B cell (primary cell): ENCODE measurements at regions not wholly inside any gene's neighbourhood (a gene's known extent, or its start where the extent isn't known, plus 50 kb on each side); places are given as distances from the start of the nearest gene placed in this dataset.

ENCODE experiments used
- ATAC-seq: fragments of 200-7000 bp; cut with Tn5 transposase; one replicate; pipeline ENCODE4 v1.10.0; 2021; ENCODE audit warnings: low read depth, mild to moderate bottlenecking, moderate number of reproducible peaks, moderate library complexity
- CTCF ChIA-PET: fragments of 350-600 bp; sonication (Branson Sonifier 250); formaldehyde crosslinking; loops from one replicate; lab custom pipeline; 2021; ENCODE audit warnings: antibody characterized with exemption, inconsistent platforms; lab: Charles Lee
- POLR2A ChIA-PET: fragments of 350-600 bp; sonication (Branson Sonifier 250); formaldehyde crosslinking; loops from one replicate; lab custom pipeline; 2021; ENCODE audit warnings: antibody characterized with exemption; lab: Charles Lee
- DNase-seq: peaks from one replicate; pipeline ENCODE4 v3.0.0; 2013
- H2AFZ ChIP-seq: 2 replicates; pipeline ENCODE4 v1.6.1; 2012; ENCODE audit warnings: mild to moderate bottlenecking, low read depth, low read length; ENCODE audit not compliant: insufficient read depth, poor library complexity, severe bottlenecking
- H3K27ac ChIP-seq, 2 donors: 1 replicate in 1 of 2; 2 replicates in 1 of 2; pipeline ENCODE4 v1.5.1; 2012 to 2013; ENCODE audit warnings: low read length in 2 of 2, mild to moderate bottlenecking in 2 of 2, moderate library complexity in 1 of 2
- H3K27me3 ChIP-seq, 4 experiments: fragments of 200-600 bp in 1 of 4; sonication (generic) in 1 of 4; replicated peaks in 1 of 4; 1 replicate in 2 of 4; 2 replicates in 2 of 4; pipeline versions ENCODE4 v1.6.1 to v1.7.0; 2013 to 2016; ENCODE audit warnings: low read length in 3 of 4, mild to moderate bottlenecking in 2 of 4, mixed read lengths in 1 of 4, moderate library complexity in 1 of 4; ENCODE audit not compliant: insufficient read depth in 4 of 4, control insufficient read depth in 3 of 4; ENCODE audit errors: control extremely low read depth in 1 of 4
- H3K36me3 ChIP-seq, 2 experiments: replicated peaks in 1 of 2; 1 replicate in 1 of 2; 2 replicates in 1 of 2; pipeline versions ENCODE4 v1.6.1 to v1.7.1; 2013; ENCODE audit warnings: low read length in 1 of 2; ENCODE audit not compliant: insufficient read depth in 2 of 2, control insufficient read depth in 1 of 2; ENCODE audit errors: control extremely low read depth in 1 of 2, extremely low read depth in 1 of 2
- H3K4me1 ChIP-seq, 2 donors: fragments of 200-600 bp in 1 of 2; sonication (generic) in 1 of 2; 1 replicate in 1 of 2; 2 replicates in 1 of 2; pipeline versions ENCODE4 v1.5.1 to v1.6.1; 2013 to 2017; ENCODE audit warnings: low read length in 2 of 2; ENCODE audit not compliant: control insufficient read depth in 2 of 2, insufficient read depth in 2 of 2
- H3K4me2 ChIP-seq: replicated peaks from 2 replicates; pipeline ENCODE3; 2012; ENCODE audit warnings: mild to moderate bottlenecking, low read depth, low read length; ENCODE audit not compliant: poor library complexity, severe bottlenecking
- H3K4me3 ChIP-seq, 5 experiments: fragments of 200-600 bp in 1 of 5; sonication (generic) in 1 of 5; 1 replicate in 3 of 5; 2 replicates in 2 of 5; pipeline versions ENCODE4 v1.5.1 to v1.7.0; 2011 to 2016; ENCODE audit warnings: low read length in 4 of 5, mild to moderate bottlenecking in 4 of 5, low read depth in 2 of 5, control low read depth in 1 of 5, moderate library complexity in 1 of 5; ENCODE audit not compliant: insufficient read depth in 1 of 5; ENCODE audit errors: control extremely low read depth in 1 of 5, extremely low read depth in 1 of 5
- H3K79me2 ChIP-seq: fragments of 200-600 bp; sonication (generic); one replicate; pipeline ENCODE4 v1.6.0; 2016; ENCODE audit warnings: low read length; ENCODE audit not compliant: control insufficient read depth, insufficient read depth
- H3K9ac ChIP-seq: fragments of 200-600 bp; sonication (generic); 2 replicates; pipeline ENCODE4 v1.6.1; 2017; ENCODE audit warnings: mild to moderate bottlenecking, low read length, moderate library complexity
- H3K9me3 ChIP-seq, 3 donors: one replicate each; pipeline versions ENCODE4 v1.6.1 to v1.7.1; 2013; ENCODE audit warnings: low read length in 2 of 3; ENCODE audit not compliant: control insufficient read depth in 2 of 3, insufficient read depth in 1 of 3; ENCODE audit errors: control extremely low read depth in 1 of 3
- H4K20me1 ChIP-seq: 2 replicates; pipeline ENCODE4 v1.6.0; 2012; ENCODE audit warnings: mild to moderate bottlenecking, low read length; ENCODE audit not compliant: insufficient read depth, control insufficient read depth, poor library complexity, severe bottlenecking
- H3K27ac Mint-ChIP-seq: one replicate; pipeline ENCODE4 v1.8.0; 2021; ENCODE audit warnings: mixed read lengths
- H3K27me3 Mint-ChIP-seq: one replicate; pipeline ENCODE4 v1.8.0; 2021; ENCODE audit warnings: mixed read lengths
- H3K4me1 Mint-ChIP-seq: one replicate; pipeline ENCODE4 v1.8.0; 2021; ENCODE audit warnings: mixed read lengths
- H3K4me3 Mint-ChIP-seq: one replicate; pipeline ENCODE4 v1.8.0; 2021; ENCODE audit warnings: mixed read lengths
- H3K9me3 Mint-ChIP-seq: one replicate; pipeline ENCODE4 v1.8.0; 2022; ENCODE audit warnings: mixed read lengths; ENCODE audit not compliant: insufficient read depth
- EZH2 ChIP-seq: IDR thresholded peaks from 2 replicates; pipeline ENCODE4 v1.6.1; 2012; ENCODE audit warnings: borderline replicate concordance, low read depth, mild to moderate bottlenecking, moderate library complexity, low read length; ENCODE audit not compliant: insufficient read depth, poor library complexity, severe bottlenecking
- WGBS: methylation state at CpG from one replicate; pipeline ENCODE4 v1.1.5; 2013; ENCODE audit warnings: missing lambda C conversion rate; ENCODE audit not compliant: insufficient coverage; 5-methylcytosine and 5-hydroxymethylcytosine counted together
- intact Hi-C: fragments of 100-400 bp; cut with micrococcal nuclease; formaldehyde crosslinking; loops from one replicate; pipeline ENCODE4 v1.10.0; 2022
- TF ChIP-seq, protein P1 (sequence below): fragments of 200-600 bp; IDR thresholded peaks from one replicate; pipeline ENCODE4 v1.8.0; 2022; ENCODE audit warnings: antibody characterized with exemption, mild to moderate bottlenecking

DNA sequence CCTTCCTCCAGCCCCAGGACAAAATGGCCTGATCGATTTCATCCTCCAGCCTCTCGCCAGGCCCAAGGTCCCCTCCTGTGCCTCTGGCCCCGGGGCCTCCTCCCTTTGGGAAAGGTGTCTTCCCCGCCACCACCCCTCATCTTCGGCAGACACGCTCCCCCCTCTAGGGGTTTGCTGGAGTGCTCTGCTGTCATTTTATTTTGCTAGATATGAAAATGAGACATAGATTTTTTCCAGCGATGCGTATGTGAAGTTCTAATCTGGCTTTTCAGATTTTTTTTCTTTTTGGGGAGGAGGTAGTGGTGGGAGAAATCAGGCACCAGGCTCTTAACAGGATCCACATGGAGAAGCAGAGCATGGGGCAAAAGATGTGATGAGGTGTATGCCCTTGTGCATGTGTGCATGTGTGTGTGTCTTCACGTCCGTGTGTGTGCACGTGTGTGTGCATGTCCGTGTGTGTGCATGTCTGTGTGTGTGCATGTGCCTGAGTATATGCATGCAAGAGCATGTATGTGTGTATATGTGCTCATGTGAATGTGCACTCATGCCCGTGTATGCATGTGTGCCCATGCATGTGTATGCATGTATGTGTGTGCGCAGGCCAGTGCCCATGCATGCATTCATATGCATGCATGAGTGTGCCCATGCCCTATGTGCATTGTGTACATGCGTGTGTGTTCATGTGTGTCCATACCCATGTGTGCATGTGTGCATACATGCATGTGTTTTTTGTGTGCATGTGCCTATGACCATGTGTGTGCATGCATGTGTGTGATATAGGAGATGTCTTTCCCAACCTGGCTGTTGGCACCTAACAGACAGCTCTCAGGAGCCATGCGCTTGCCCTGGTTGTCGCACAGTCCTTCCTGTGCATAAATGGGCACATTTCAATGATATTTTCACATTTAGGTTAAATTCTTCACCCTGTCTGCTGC lies 203.0 kb downstream of the RBM19 start:
- Histone ChIP-seq H3K27me3 (peaks cover 0 to 2% (median 0%) of the 10 kb centered on the region in 4 experiments), H3K9ac (no peak overlapping the region), H3K36me3 (no peaks in the 10 kb centered on the region), H4K20me1 (no peaks in the 10 kb centered on the region), H3K4me2 (no peak overlapping the region), H3K9me3 (peaks cover 0 to 12% (median 0%) of the 10 kb centered on the region in 3 donors), H3K27ac (no peak overlapping the region), H2AFZ (no peak overlapping the region), H3K4me1 (no peaks in the 10 kb centered on the region), H3K79me2 (no peaks in the 10 kb centered on the region), H3K4me3 (no peak overlapping the region)
- ChIA-PET CTCF (no interaction called here), POLR2A (no interaction called here)
- H3K9me3 Mint-ChIP-seq: no peaks in the 10 kb centered on the region
- DNase-seq (no peak), ATAC-seq (no peak)
- TF ChIP-seq, protein P1, sequence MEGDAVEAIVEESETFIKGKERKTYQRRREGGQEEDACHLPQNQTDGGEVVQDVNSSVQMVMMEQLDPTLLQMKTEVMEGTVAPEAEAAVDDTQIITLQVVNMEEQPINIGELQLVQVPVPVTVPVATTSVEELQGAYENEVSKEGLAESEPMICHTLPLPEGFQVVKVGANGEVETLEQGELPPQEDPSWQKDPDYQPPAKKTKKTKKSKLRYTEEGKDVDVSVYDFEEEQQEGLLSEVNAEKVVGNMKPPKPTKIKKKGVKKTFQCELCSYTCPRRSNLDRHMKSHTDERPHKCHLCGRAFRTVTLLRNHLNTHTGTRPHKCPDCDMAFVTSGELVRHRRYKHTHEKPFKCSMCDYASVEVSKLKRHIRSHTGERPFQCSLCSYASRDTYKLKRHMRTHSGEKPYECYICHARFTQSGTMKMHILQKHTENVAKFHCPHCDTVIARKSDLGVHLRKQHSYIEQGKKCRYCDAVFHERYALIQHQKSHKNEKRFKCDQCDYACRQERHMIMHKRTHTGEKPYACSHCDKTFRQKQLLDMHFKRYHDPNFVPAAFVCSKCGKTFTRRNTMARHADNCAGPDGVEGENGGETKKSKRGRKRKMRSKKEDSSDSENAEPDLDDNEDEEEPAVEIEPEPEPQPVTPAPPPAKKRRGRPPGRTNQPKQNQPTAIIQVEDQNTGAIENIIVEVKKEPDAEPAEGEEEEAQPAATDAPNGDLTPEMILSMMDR: no peak
- TF ChIP-seq EZH2: no peak
- H3K27ac Mint-ChIP-seq: no peak overlapping the region
- no peak overlapping the region for H3K4me3 Mint-ChIP-seq
- intact Hi-C loops: no loop called here
- H3K4me1 Mint-ChIP-seq: no peaks in the 10 kb centered on the region
- H3K27me3 Mint-ChIP-seq: peaks cover 43% of the 10 kb centered on the region
- whole genome bisulfite sequencing: 81% methylated on average over 13 of the region's 17 CpGs
